Activated T-cell treated with anti-CD3 and anti-CD28 coated beads, Interleukin-2, amount 50 U/mL, for 72 hours (primary cell): ENCODE measurements at regions not wholly inside any gene's neighbourhood (a gene's known extent, or its start where the extent isn't known, plus 50 kb on each side); places are given as distances from the start of the nearest gene placed in this dataset.
"Not testable (repeated sequence)": the region's sequence is repeated elsewhere in the genome, so short reads cannot be mapped to it uniquely, and the experiment has no call there.

Source experiments
- ATAC-seq, 2 donors: fragments of 150-1000 bp; cut with Tn5 transposase; replicated peaks in 1 of 2; 2 replicates each; pipeline ENCODE4 v1.10.0; 2021; ENCODE audit warnings: moderate library complexity in 2 of 2, mild to moderate bottlenecking in 1 of 2
- DNase-seq, 2 donors: peaks; one replicate each; pipeline ENCODE4 v3.0.0; 2021 to 2022; ENCODE audit warnings: mixed read lengths in 1 of 2
- H3K27ac Mint-ChIP-seq: one replicate; pipeline ENCODE4 v1.8.0; 2022; ENCODE audit warnings: mild to moderate bottlenecking, moderate library complexity, mixed read lengths
- H3K27me3 Mint-ChIP-seq: one replicate; pipeline ENCODE4 v1.8.0; 2022; ENCODE audit warnings: low read depth, mixed read lengths
- H3K36me3 Mint-ChIP-seq, 2 donors: one replicate each; pipeline ENCODE4 v1.8.0; 2022; ENCODE audit warnings: mixed read lengths in 2 of 2, mild to moderate bottlenecking in 1 of 2; ENCODE audit not compliant: insufficient read depth in 2 of 2
- H3K4me1 Mint-ChIP-seq: one replicate; pipeline ENCODE4 v1.8.0; 2022; ENCODE audit warnings: low read depth, mixed read lengths
- H3K4me3 Mint-ChIP-seq, 2 donors: one replicate each; pipeline ENCODE4 v1.8.0; 2022; ENCODE audit warnings: mild to moderate bottlenecking in 2 of 2, mixed read lengths in 2 of 2, moderate library complexity in 2 of 2
- H3K9me3 Mint-ChIP-seq, 2 donors: one replicate each; pipeline ENCODE4 v1.8.0; 2022; ENCODE audit warnings: mixed read lengths in 2 of 2

GRCh38 chr11:87634331-87634730 is 540.9 kb downstream of the RAB38 start:
- DNase-seq (no peak), ATAC-seq (no peak)
- Mint-ChIP-seq H3K9me3 (peaks cover 2 to 6% of the 10 kb centered on the region in 2 donors), H3K27ac (no peak overlapping the region), H3K36me3 (no peaks in the 10 kb centered on the region), H3K27me3 (no peaks in the 10 kb centered on the region), H3K4me1 (no peaks in the 10 kb centered on the region), H3K4me3 (no peak overlapping the region)

- no peaks in the 10 kb centered on the region for H3K27me3 Mint-ChIP-seq
These were observed 546.3 kb downstream of the RAB38 start for GRCh38 chr11:87628957-87629356.

GRCh38 chr11:87628026-87628580 is 547.1 kb downstream of the RAB38 start:
- ATAC-seq: no peak
- no peak for DNase-seq
- Mint-ChIP-seq H3K4me3 (no peak overlapping the region), H3K27ac (no peak overlapping the region), H3K36me3 (no peaks in the 10 kb centered on the region), H3K9me3 (peaks cover 0 to 5% of the 10 kb centered on the region in 2 donors), H3K27me3 (no peaks in the 10 kb centered on the region), H3K4me1 (no peaks in the 10 kb centered on the region)

More at GRCh38 chr11:87628957-87629356, 546.3 kb downstream of the RAB38 start:
- H3K4me3 Mint-ChIP-seq: no peak overlapping the region
- no peak overlapping the region for H3K27ac Mint-ChIP-seq
- H3K9me3 Mint-ChIP-seq: peaks cover 0 to 5% of the 10 kb centered on the region in 2 donors
- DNase-seq (no peak), ATAC-seq (no peak)
- no peaks in the 10 kb centered on the region for H3K4me1 Mint-ChIP-seq
- no peaks in the 10 kb centered on the region for H3K36me3 Mint-ChIP-seq

- not testable (repeated sequence) for H3K36me3 Mint-ChIP-seq, ATAC-seq, H3K27me3 Mint-ChIP-seq, H3K4me3 Mint-ChIP-seq, DNase-seq, H3K27ac Mint-ChIP-seq, H3K4me1 Mint-ChIP-seq, H3K9me3 Mint-ChIP-seq
These were observed 551.5 kb downstream of the RAB38 start for GRCh38 chr11:87623531-87624365.

- Mint-ChIP-seq H3K27ac (no peak overlapping the region), H3K4me1 (no peaks in the 10 kb centered on the region), H3K27me3 (no peaks in the 10 kb centered on the region), H3K9me3 (peaks cover 4 to 5% of the 10 kb centered on the region in 2 donors), H3K36me3 (peaks cover 0 to 1% of the 10 kb centered on the region in 2 donors), H3K4me3 (no peak overlapping the region)
- ATAC-seq (no peak), DNase-seq (no peak)
These were observed 558.7 kb downstream of the RAB38 start for GRCh38 chr11:87616511-87616910.

GRCh38 chr11:87604350-87604749 is 566.6 kb downstream of the TMEM135 start:
- Mint-ChIP-seq H3K4me3 (no peak overlapping the region), H3K27ac (no peak overlapping the region), H3K9me3 (peaks cover 0 to 2% of the 10 kb centered on the region in 2 donors), H3K4me1 (no peaks in the 10 kb centered on the region), H3K27me3 (no peaks in the 10 kb centered on the region), H3K36me3 (no peaks in the 10 kb centered on the region)
- no peak for ATAC-seq
- DNase-seq: no peak

- no peaks in the 10 kb centered on the region for H3K27me3 Mint-ChIP-seq
- ATAC-seq (no peak), DNase-seq (no peak)
- H3K27ac Mint-ChIP-seq: no peak overlapping the region
- H3K36me3 Mint-ChIP-seq: no peaks in the 10 kb centered on the region
- no peak overlapping the region for H3K4me3 Mint-ChIP-seq
- H3K9me3 Mint-ChIP-seq: peaks cover 0 to 2% of the 10 kb centered on the region in 2 donors
- no peaks in the 10 kb centered on the region for H3K4me1 Mint-ChIP-seq
These were observed 566.2 kb downstream of the TMEM135 start for GRCh38 chr11:87603887-87604286.

- H3K27me3 Mint-ChIP-seq: no peaks in the 10 kb centered on the region
- ATAC-seq: no peak
These were observed 565.0 kb downstream of the TMEM135 start for GRCh38 chr11:87602776-87603175.

GRCh38 chr11:87600938-87601337 is 563.2 kb downstream of the TMEM135 start:
- H3K27ac Mint-ChIP-seq: no peak overlapping the region
- peaks cover 0 to under 1% of the 10 kb centered on the region in 2 donors for H3K9me3 Mint-ChIP-seq
- H3K4me3 Mint-ChIP-seq: no peak overlapping the region
- no peak for DNase-seq
- no peaks in the 10 kb centered on the region for H3K36me3 Mint-ChIP-seq
- ATAC-seq: no peak
- H3K27me3 Mint-ChIP-seq: no peaks in the 10 kb centered on the region
- H3K4me1 Mint-ChIP-seq: no peaks in the 10 kb centered on the region

More at GRCh38 chr11:87602776-87603175, 565.0 kb downstream of the TMEM135 start:
- no peaks in the 10 kb centered on the region for H3K36me3 Mint-ChIP-seq
- no peaks in the 10 kb centered on the region for H3K4me1 Mint-ChIP-seq
- no peak overlapping the region for H3K27ac Mint-ChIP-seq
- H3K9me3 Mint-ChIP-seq: peaks cover 0 to 2% of the 10 kb centered on the region in 2 donors
- H3K4me3 Mint-ChIP-seq: no peak overlapping the region
- DNase-seq: no peak

- Mint-ChIP-seq H3K9me3 (peaks cover 3% of the 10 kb centered on the region in 2 donors), H3K27me3 (no peaks in the 10 kb centered on the region), H3K36me3 (no peaks in the 10 kb centered on the region), H3K4me1 (no peaks in the 10 kb centered on the region), H3K4me3 (no peak overlapping the region), H3K27ac (no peak overlapping the region)
- ATAC-seq (no peak), DNase-seq (no peak)
These were observed 560.0 kb downstream of the TMEM135 start for GRCh38 chr11:87597725-87598124.

GRCh38 chr11:87596176-87596575 is 558.4 kb downstream of the TMEM135 start:
- no peak overlapping the region for H3K4me3 Mint-ChIP-seq
- peaks cover 0 to 2% of the 10 kb centered on the region in 2 donors for H3K36me3 Mint-ChIP-seq
- ATAC-seq: no peak
- H3K4me1 Mint-ChIP-seq: no peaks in the 10 kb centered on the region
- no peak for DNase-seq
- no peaks in the 10 kb centered on the region for H3K27me3 Mint-ChIP-seq
- H3K27ac Mint-ChIP-seq: no peak overlapping the region
- peaks cover 7 to 9% of the 10 kb centered on the region in 2 donors for H3K9me3 Mint-ChIP-seq

GRCh38 chr11:87589082-87589481 is 551.3 kb downstream of the TMEM135 start:
- no peak overlapping the region for H3K27ac Mint-ChIP-seq
- H3K36me3 Mint-ChIP-seq: peaks cover 2% of the 10 kb centered on the region in 2 donors
- H3K4me1 Mint-ChIP-seq: no peaks in the 10 kb centered on the region
- no peak overlapping the region for H3K4me3 Mint-ChIP-seq
- DNase-seq (no peak), ATAC-seq (no peak)
- H3K27me3 Mint-ChIP-seq: no peaks in the 10 kb centered on the region
- H3K9me3 Mint-ChIP-seq: peaks cover 16 to 18% of the 10 kb centered on the region in 2 donors

- ATAC-seq, H3K27ac Mint-ChIP-seq, H3K36me3 Mint-ChIP-seq: not testable (repeated sequence)
These were observed 547.9 kb downstream of the TMEM135 start for GRCh38 chr11:87585613-87586012.

More at GRCh38 chr11:87585613-87586012, 547.9 kb downstream of the TMEM135 start:
- not testable (repeated sequence) for DNase-seq, H3K4me1 Mint-ChIP-seq, H3K27me3 Mint-ChIP-seq, H3K4me3 Mint-ChIP-seq
- peaks cover 11 to 12% of the 10 kb centered on the region in 2 donors for H3K9me3 Mint-ChIP-seq
